ENCODE measurements at regions not wholly inside any gene's neighbourhood (a gene's known extent, or its start where the extent isn't known, plus 50 kb on each side); places are given as distances from the start of the nearest gene placed in this dataset.

- TF ChIP-seq POLR2A (IDR thresholded peaks at IDR 0.05) (no peak), POLR2AphosphoS5 (IDR thresholded peaks at IDR 0.05) (no peak)
- TF ChIP-seq, protein P1, sequence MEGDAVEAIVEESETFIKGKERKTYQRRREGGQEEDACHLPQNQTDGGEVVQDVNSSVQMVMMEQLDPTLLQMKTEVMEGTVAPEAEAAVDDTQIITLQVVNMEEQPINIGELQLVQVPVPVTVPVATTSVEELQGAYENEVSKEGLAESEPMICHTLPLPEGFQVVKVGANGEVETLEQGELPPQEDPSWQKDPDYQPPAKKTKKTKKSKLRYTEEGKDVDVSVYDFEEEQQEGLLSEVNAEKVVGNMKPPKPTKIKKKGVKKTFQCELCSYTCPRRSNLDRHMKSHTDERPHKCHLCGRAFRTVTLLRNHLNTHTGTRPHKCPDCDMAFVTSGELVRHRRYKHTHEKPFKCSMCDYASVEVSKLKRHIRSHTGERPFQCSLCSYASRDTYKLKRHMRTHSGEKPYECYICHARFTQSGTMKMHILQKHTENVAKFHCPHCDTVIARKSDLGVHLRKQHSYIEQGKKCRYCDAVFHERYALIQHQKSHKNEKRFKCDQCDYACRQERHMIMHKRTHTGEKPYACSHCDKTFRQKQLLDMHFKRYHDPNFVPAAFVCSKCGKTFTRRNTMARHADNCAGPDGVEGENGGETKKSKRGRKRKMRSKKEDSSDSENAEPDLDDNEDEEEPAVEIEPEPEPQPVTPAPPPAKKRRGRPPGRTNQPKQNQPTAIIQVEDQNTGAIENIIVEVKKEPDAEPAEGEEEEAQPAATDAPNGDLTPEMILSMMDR (IDR thresholded peaks at IDR 0.05), result no peak
These were observed 228.5 kb downstream of the NDFIP2 start for GRCh38 chr13:79709471-79709870.

All from prostate gland (tissue), 2 donors.